ENCODE measurements at regions not wholly inside any gene's neighbourhood (a gene's known extent, or its start where the extent isn't known, plus 50 kb on each side); places are given as distances from the start of the nearest gene placed in this dataset.

GRCh38 chr11:119511614-119512306, 88.8 kb upstream of the THY1 start:
- TF ChIP-seq POLR2A (IDR thresholded peaks at IDR 0.05; ENCODE audit: low read depth) (no peak), POLR2AphosphoS5 (IDR thresholded peaks at IDR 0.05) (no peak), CTCF (IDR thresholded peaks at IDR 0.05) (no peak)
